Pancreas (tissue), 10 donors: ENCODE measurements at regions not wholly inside any gene's neighbourhood (a gene's known extent, or its start where the extent isn't known, plus 50 kb on each side); places are given as distances from the start of the nearest gene placed in this dataset.

Experiments used
- ATAC-seq, 4 donors: fragments of 200-7000 bp; cut with Tn5 transposase; one replicate each; pipeline versions ENCODE4 v1.8.0 to v1.9.1; 2020; ENCODE audit warnings: mild to moderate bottlenecking in 4 of 4, moderate library complexity in 4 of 4
- DNase-seq, 6 donors: peaks; one replicate each; pipeline ENCODE4 v3.0.0-alpha.2; 2020
- FAIRE-seq: peaks from 2 replicates; lab custom pipeline; 2012; peaks lifted over from hg19 to GRCh38; lab: Jason Lieb, UNC
- H3K27ac ChIP-seq, 4 donors: fragments of 200-600 bp; sonication (generic); 1 replicate in 3 of 4; 2 replicates in 1 of 4; pipeline versions ENCODE4 v1.5.0 to v1.8.0; 2020
- H3K27me3 ChIP-seq, 4 donors: fragments of 200-600 bp; one replicate each; pipeline ENCODE4 v1.8.0; 2021
- H3K36me3 ChIP-seq, 3 donors: fragments of 200-600 bp; sonication (generic) in 1 of 3; one replicate each; pipeline versions ENCODE4 v1.5.0 to v1.8.0; 2020 to 2021
- H3K4me1 ChIP-seq, 3 donors: fragments of 200-600 bp; one replicate each; pipeline ENCODE4 v1.8.0; 2021
- H3K4me3 ChIP-seq, 4 donors: fragments of 200-600 bp; sonication (generic) in 2 of 4; one replicate each; pipeline versions ENCODE4 v1.5.0 to v1.8.0; 2020 to 2021
- H3K9me3 ChIP-seq, 4 donors: fragments of 200-600 bp; one replicate each; pipeline ENCODE4 v1.8.0; 2021
- CTCF ChIP-seq, 4 donors: fragments of 200-600 bp; sonication (generic) in 3 of 4; IDR thresholded peaks; one replicate each; pipeline versions ENCODE4 v1.5.0 to v1.8.0; 2021; ENCODE audit warnings: antibody characterized with exemption in 4 of 4
- WGBS, 2 donors: extraction: QIAGEN DNeasy Blood & Tissue Kit; methylation state at CpG; one replicate each; pipeline ENCODE4 v1.1.7; 2013; 5-methylcytosine and 5-hydroxymethylcytosine counted together
- intact Hi-C, 3 donors: fragments of 100-400 bp; cut with DNase I; formaldehyde crosslinking; loops; one replicate each; pipeline versions ENCODE4 v1.11.1 to v1.14.2; 2022
- donor health status: healthy with polysubstance abuse.
- donor health status: DM: no; HTN: no; CAD: no; lungs with moderate emphysema.
- donor health status: DM: no; HTN: no; CAD: no.
- donor health status: control.
- donor health status: control.
- donor health status: Bipolar disorder and iron deficiency.
- donor health status: DM: yes; HTN: yes; CAD: no.
- donor health status: DM: no; HTN: no; CAD: no.
- donor health status: DM: no; HTN: no; CAD: no.
- donor health status: DM: yes; HTN: yes; CAD: no.

- no peaks in the 10 kb centered on the region for H3K4me1 ChIP-seq
- intact Hi-C loops = no loop called here
- TF ChIP-seq CTCF (IDR thresholded peaks at IDR 0.05) = no peak
- 80 to 84% methylated on average over 4 of the region's 4 CpGs for WGBS, 2 donors
- ATAC-seq (no peak), DNase-seq (no peak), FAIRE-seq (no peak)
- no peaks in the 10 kb centered on the region for H3K27me3 ChIP-seq
- no peak overlapping the region for H3K27ac ChIP-seq
- no peaks in the 10 kb centered on the region for H3K36me3 ChIP-seq
- H3K4me3 ChIP-seq = no peak overlapping the region
- no peaks in the 10 kb centered on the region for H3K9me3 ChIP-seq
These were observed 108.3 kb upstream of the SLC24A3 start for GRCh38 chr20:19104186-19104585.

GRCh38 chr20:19108155-19108554 lies 104.3 kb upstream of the SLC24A3 start:
- FAIRE-seq = no peak
- no peak for ATAC-seq
- DNase-seq = no peak
- no peaks in the 10 kb centered on the region for H3K9me3 ChIP-seq
- H3K4me3 ChIP-seq = no peak overlapping the region
- intact Hi-C loops = no loop called here
- no peaks in the 10 kb centered on the region for H3K27me3 ChIP-seq
- no peak for TF ChIP-seq CTCF (IDR thresholded peaks at IDR 0.05)
- H3K27ac ChIP-seq = no peak overlapping the region
- H3K4me1 ChIP-seq = no peaks in the 10 kb centered on the region
- H3K36me3 ChIP-seq = no peaks in the 10 kb centered on the region
- 68 to 79% methylated on average over 7 of the region's 7 CpGs for WGBS, 2 donors

GRCh38 chr20:19110285-19110684 lies 102.2 kb upstream of the SLC24A3 start:
- FAIRE-seq = no peak
- WGBS, 2 donors = 89 to 92% methylated on average over 3 of the region's 3 CpGs
- ATAC-seq = no peak
- intact Hi-C loops = no loop called here
- H3K4me1 ChIP-seq = no peaks in the 10 kb centered on the region
- H3K36me3 ChIP-seq = no peaks in the 10 kb centered on the region
- DNase-seq = no peak
- H3K27ac ChIP-seq = no peak overlapping the region
- no peak for TF ChIP-seq CTCF (IDR thresholded peaks at IDR 0.05)
- H3K9me3 ChIP-seq = no peaks in the 10 kb centered on the region
- no peaks in the 10 kb centered on the region for H3K27me3 ChIP-seq
- no peak overlapping the region for H3K4me3 ChIP-seq

GRCh38 chr20:19110881-19111460 lies 101.5 kb upstream of the SLC24A3 start:
- Histone ChIP-seq H3K27ac (no peak overlapping the region), H3K9me3 (no peaks in the 10 kb centered on the region), H3K36me3 (no peaks in the 10 kb centered on the region), H3K4me3 (no peak overlapping the region), H3K4me1 (no peaks in the 10 kb centered on the region), H3K27me3 (no peaks in the 10 kb centered on the region)
- FAIRE-seq (no peak), ATAC-seq (no peak), DNase-seq (no peak)
- no peak for TF ChIP-seq CTCF (IDR thresholded peaks at IDR 0.05)
- intact Hi-C loops = no loop called here
- 78 to 81% methylated on average over 7 of the region's 7 CpGs for WGBS, 2 donors

- 68 to 74% methylated on average over 2 of the region's 2 CpGs for WGBS, 2 donors
- H3K9me3 ChIP-seq = no peaks in the 10 kb centered on the region
- FAIRE-seq = no peak
- H3K36me3 ChIP-seq = no peaks in the 10 kb centered on the region
- ATAC-seq = no peak
- TF ChIP-seq CTCF (IDR thresholded peaks at IDR 0.05) = no peak
- no peaks in the 10 kb centered on the region for H3K4me1 ChIP-seq
- no peaks in the 10 kb centered on the region for H3K27me3 ChIP-seq
- no peak for DNase-seq
- no peak overlapping the region for H3K27ac ChIP-seq
- intact Hi-C loops = no loop called here
- H3K4me3 ChIP-seq = no peak overlapping the region
These were observed 99.6 kb upstream of the SLC24A3 start for GRCh38 chr20:19112828-19113227.
